ENCODE measurements at regions not wholly inside any gene's neighbourhood (a gene's known extent, or its start where the extent isn't known, plus 50 kb on each side); places are given as distances from the start of the nearest gene placed in this dataset.

DNA sequence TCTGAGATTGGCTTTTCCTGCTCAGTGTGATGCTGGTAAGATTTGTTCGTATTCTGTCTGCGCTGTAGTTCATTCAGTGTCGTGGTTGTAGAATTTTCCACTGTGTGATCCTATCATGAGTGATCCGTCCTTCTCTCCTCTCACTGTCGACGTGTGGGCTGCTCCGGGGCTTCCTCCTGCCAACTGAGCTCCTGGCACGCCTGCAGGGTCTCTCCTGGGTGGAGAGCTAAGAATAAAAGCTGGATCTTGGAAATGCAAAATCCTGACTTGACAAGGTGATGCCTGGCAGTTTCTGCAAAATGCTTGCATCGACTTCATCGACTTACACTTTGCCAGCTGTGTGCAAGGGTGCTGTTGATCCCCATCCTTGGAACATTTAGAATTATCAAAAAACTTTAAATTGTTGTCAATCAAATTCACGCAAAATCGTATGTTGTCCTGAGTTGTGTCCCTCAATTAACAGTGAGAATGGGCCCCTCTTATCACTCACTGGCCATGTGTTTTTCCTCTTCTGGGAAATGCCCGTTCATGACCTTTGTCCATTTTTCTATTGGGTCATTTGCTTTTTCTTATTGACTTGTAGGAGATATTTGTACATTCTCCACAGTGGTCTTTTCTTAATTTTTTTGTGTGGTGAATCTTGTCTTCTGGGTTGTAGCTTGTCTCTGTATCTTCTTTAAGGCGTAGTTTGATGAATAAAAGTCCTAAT lies 125.5 kb downstream of the CRYAA start:
- peak overlapping the region in 1 of 3 experiments; percentile 15 for H3K4me3 Mint-ChIP-seq
- H3K9me3 Mint-ChIP-seq, result peaks cover 9% of the 10 kb centered on the region
- no peak overlapping the region for H3K27ac Mint-ChIP-seq
- H3K4me1 Mint-ChIP-seq, result peaks cover 5% of the 10 kb centered on the region
- no peaks in the 10 kb centered on the region for H3K36me3 Mint-ChIP-seq (ENCODE audit: low read depth)
- no peak for TF ChIP-seq CTCF (IDR thresholded peaks at IDR 0.05; ENCODE audit: unreplicated experiment in 3 of 3)
- peaks cover 27% of the 10 kb centered on the region for H3K27me3 Mint-ChIP-seq (ENCODE audit: low read depth)

DNA sequence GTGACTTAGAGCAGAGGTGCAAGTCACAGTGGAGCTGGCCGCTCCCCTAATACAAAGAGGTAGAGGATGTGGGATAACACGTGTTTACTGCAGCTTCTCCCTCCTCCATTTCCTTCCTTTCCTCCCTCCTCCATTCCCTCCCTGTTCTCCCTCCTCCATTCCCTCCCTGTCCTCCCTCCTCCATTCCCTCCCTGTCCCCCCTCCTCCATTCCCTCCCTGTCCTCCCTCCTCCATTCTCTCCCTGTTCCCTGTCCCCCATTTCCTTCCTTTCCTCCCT lies 124.0 kb downstream of the CRYAA start:
- TF ChIP-seq CTCF (IDR thresholded peaks at IDR 0.05; ENCODE audit: unreplicated experiment in 3 of 3), result no peak
- peaks cover 24% of the 10 kb centered on the region for H3K27me3 Mint-ChIP-seq (ENCODE audit: low read depth)
- peaks cover 13% of the 10 kb centered on the region for H3K4me1 Mint-ChIP-seq
- H3K27ac Mint-ChIP-seq, result no peak overlapping the region
- no peak overlapping the region for H3K4me3 Mint-ChIP-seq
- peaks cover 11% of the 10 kb centered on the region for H3K9me3 Mint-ChIP-seq
- H3K36me3 Mint-ChIP-seq (ENCODE audit: low read depth), result no peaks in the 10 kb centered on the region

DNA sequence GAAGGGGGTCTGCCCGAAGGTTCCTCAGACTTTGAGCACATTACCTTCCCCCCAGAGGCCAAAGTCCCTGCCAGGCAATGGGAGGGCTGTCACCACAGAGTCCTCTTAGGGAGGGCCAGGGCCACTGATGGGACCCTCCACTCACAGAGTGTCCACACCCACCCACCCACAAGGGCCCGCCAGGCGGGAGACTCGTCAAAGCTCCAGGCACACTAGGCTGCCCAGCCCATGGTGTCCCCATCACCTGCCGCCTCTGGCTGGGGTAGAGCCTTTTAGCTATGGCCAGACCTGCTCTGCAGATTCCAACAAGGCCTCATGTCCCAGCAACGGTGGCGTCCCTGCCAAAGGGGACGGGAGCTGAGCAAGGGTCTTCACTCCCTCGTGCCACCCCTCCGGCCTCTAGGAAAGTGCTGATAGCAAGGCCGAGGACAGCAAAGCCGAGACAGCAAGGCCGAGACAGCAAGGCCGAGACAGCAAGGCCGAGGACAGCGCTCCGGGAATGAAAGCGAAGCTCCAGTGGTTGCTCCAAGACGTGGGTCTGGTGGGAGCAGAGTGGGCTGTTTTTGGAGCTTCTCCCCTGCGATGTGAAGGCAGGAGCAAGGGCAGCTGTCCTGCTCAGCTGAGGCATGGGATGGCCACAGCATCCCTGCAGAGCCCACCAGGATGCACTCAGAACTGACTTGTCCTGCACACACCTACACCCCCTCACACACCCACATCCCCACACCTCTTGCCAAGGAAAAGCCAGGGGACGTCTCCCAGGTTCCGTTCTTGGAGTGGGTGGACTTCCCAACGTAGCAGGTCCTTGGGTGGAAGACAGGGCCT lies 123.4 kb downstream of the CRYAA start:
- Mint-ChIP-seq H3K36me3 (ENCODE audit: low read depth) (no peaks in the 10 kb centered on the region), H3K4me3 (no peak overlapping the region), H3K4me1 (peaks cover 15% of the 10 kb centered on the region), H3K27ac (no peak overlapping the region), H3K27me3 (ENCODE audit: low read depth) (peaks cover 25% of the 10 kb centered on the region), H3K9me3 (peaks cover 11% of the 10 kb centered on the region)
- TF ChIP-seq CTCF (IDR thresholded peaks at IDR 0.05; ENCODE audit: unreplicated experiment in 3 of 3), result no peak

GRCh38 chr21:43291347-43291950 lies 122.6 kb downstream of the CRYAA start:
- Mint-ChIP-seq H3K4me1 (peaks cover 15% of the 10 kb centered on the region), H3K9me3 (peaks cover 8% of the 10 kb centered on the region), H3K27me3 (ENCODE audit: low read depth) (peaks cover 28% of the 10 kb centered on the region), H3K36me3 (ENCODE audit: low read depth) (no peaks in the 10 kb centered on the region), H3K4me3 (no peak overlapping the region), H3K27ac (no peak overlapping the region)
- no peak for TF ChIP-seq CTCF (IDR thresholded peaks at IDR 0.05; ENCODE audit: unreplicated experiment in 3 of 3)

GRCh38 chr21:43290421-43291346 lies 121.9 kb downstream of the CRYAA start:
- no peaks in the 10 kb centered on the region for H3K36me3 Mint-ChIP-seq (ENCODE audit: low read depth)
- peaks cover 15% of the 10 kb centered on the region for H3K4me1 Mint-ChIP-seq
- no peak for TF ChIP-seq CTCF (IDR thresholded peaks at IDR 0.05; ENCODE audit: unreplicated experiment in 3 of 3)
- H3K27ac Mint-ChIP-seq, result no peak overlapping the region
- H3K4me3 Mint-ChIP-seq, result no peak overlapping the region
- peaks cover 6% of the 10 kb centered on the region for H3K9me3 Mint-ChIP-seq
- peaks cover 23% of the 10 kb centered on the region for H3K27me3 Mint-ChIP-seq (ENCODE audit: low read depth)
